Caco-2 (cell line): ENCODE measurements at regions not wholly inside any gene's neighbourhood (a gene's known extent, or its start where the extent isn't known, plus 50 kb on each side); places are given as distances from the start of the nearest gene placed in this dataset.

Source experiments
- BruUV-seq: library from RNA; stranded (reverse); fragments of 400-500 nt; replicated peaks from 2 replicates; lab custom pipeline; 2021; lab: Mats Ljungman, UMichigan
- CTCF ChIA-PET: fragments of 300-600 bp; sonication (Branson Sonifier 250); formaldehyde crosslinking; loops from one replicate; lab custom pipeline; 2022; ENCODE audit warnings: antibody characterized with exemption; lab: Charles Lee
- POLR2A ChIA-PET: fragments of 300-600 bp; sonication (Branson Sonifier 250); formaldehyde crosslinking; loops from one replicate; lab custom pipeline; 2022; ENCODE audit warnings: antibody characterized with exemption; lab: Charles Lee
- DNase-seq, 2 experiments: peaks; one replicate each; pipeline versions ENCODE4 v3.0.0 to v3.0.0-alpha.2; 2020 to 2022
- H3K27me3 ChIP-seq: replicated peaks from 2 replicates; pipeline ENCODE4 v1.6.0; 2011; ENCODE audit warnings: low read length; ENCODE audit not compliant: control insufficient read depth, insufficient read depth
- H3K36me3 ChIP-seq: 2 replicates; pipeline ENCODE4 v1.5.1; 2011; ENCODE audit warnings: low read length; ENCODE audit not compliant: control insufficient read depth, insufficient read depth
- H3K4me1 ChIP-seq: fragments of 250-450 bp; sonication (Bioruptor Pico); 2 replicates; pipeline ENCODE4 v1.5.1; 2020; ENCODE audit warnings: mild to moderate bottlenecking
- H3K4me3 ChIP-seq: 2 replicates; pipeline ENCODE4 v1.5.1; 2011; ENCODE audit warnings: low read depth, mild to moderate bottlenecking, control low read depth, low read length
- H3K9me3 ChIP-seq: fragments of 250-450 bp; sonication (Bioruptor Pico); 2 replicates; pipeline ENCODE4 v1.5.1; 2020; ENCODE audit warnings: mild to moderate bottlenecking, moderate library complexity
- H3K27ac Mint-ChIP-seq: one replicate; pipeline ENCODE4 v1.8.0; 2022; ENCODE audit warnings: mixed read lengths; ENCODE audit not compliant: unreplicated experiment
- H3K27me3 Mint-ChIP-seq: one replicate; pipeline ENCODE4 v1.8.0; 2022; ENCODE audit warnings: mixed read lengths; ENCODE audit not compliant: insufficient read depth, unreplicated experiment
- H3K36me3 Mint-ChIP-seq: one replicate; pipeline ENCODE4 v1.8.0; 2022; ENCODE audit warnings: mild to moderate bottlenecking, mixed read lengths; ENCODE audit not compliant: insufficient read depth, unreplicated experiment
- H3K4me1 Mint-ChIP-seq: one replicate; pipeline ENCODE4 v1.8.0; 2022; ENCODE audit warnings: low read depth, mixed read lengths; ENCODE audit not compliant: unreplicated experiment
- H3K4me3 Mint-ChIP-seq: one replicate; pipeline ENCODE4 v1.8.0; 2022; ENCODE audit warnings: mild to moderate bottlenecking, moderate library complexity, mixed read lengths; ENCODE audit not compliant: unreplicated experiment
- H3K9me3 Mint-ChIP-seq: one replicate; pipeline ENCODE4 v1.8.0; 2022; ENCODE audit warnings: mixed read lengths; ENCODE audit not compliant: unreplicated experiment
- intact Hi-C: fragments of 100-400 bp; cut with micrococcal nuclease; formaldehyde crosslinking; loops from one replicate; pipeline ENCODE4 v1.10.0; 2022; ENCODE audit not compliant: unreplicated experiment
- TF ChIP-seq, protein P1 (sequence below), 2 experiments: fragments of 200-600 bp in 1 of 2; IDR thresholded peaks; 1 replicate in 1 of 2; 2 replicates in 1 of 2; pipeline versions ENCODE4 v1.5.1 to v1.8.0; 2011 to 2022; ENCODE audit warnings: antibody characterized with exemption in 1 of 2, control low read depth in 1 of 2, inconsistent platforms in 1 of 2, low read depth in 1 of 2, low read length in 1 of 2, mild to moderate bottlenecking in 1 of 2, moderate library complexity in 1 of 2; ENCODE audit not compliant: insufficient read depth in 1 of 2, severe bottlenecking in 1 of 2, unreplicated experiment in 1 of 2

GRCh38 chr15:96037584-96037983, 292.9 kb upstream of the NR2F2 start:
- H3K36me3 Mint-ChIP-seq, result no peaks in the 10 kb centered on the region
- H3K4me1 Mint-ChIP-seq, result no peaks in the 10 kb centered on the region
- no TSS peak for BruUV-seq
- DNase-seq, result no peak
- no peak overlapping the region for H3K27ac Mint-ChIP-seq
- no peak overlapping the region for H3K4me3 ChIP-seq
- no peak overlapping the region for H3K4me3 Mint-ChIP-seq
- intact Hi-C loops, result no loop called here
- TF ChIP-seq, protein P1, sequence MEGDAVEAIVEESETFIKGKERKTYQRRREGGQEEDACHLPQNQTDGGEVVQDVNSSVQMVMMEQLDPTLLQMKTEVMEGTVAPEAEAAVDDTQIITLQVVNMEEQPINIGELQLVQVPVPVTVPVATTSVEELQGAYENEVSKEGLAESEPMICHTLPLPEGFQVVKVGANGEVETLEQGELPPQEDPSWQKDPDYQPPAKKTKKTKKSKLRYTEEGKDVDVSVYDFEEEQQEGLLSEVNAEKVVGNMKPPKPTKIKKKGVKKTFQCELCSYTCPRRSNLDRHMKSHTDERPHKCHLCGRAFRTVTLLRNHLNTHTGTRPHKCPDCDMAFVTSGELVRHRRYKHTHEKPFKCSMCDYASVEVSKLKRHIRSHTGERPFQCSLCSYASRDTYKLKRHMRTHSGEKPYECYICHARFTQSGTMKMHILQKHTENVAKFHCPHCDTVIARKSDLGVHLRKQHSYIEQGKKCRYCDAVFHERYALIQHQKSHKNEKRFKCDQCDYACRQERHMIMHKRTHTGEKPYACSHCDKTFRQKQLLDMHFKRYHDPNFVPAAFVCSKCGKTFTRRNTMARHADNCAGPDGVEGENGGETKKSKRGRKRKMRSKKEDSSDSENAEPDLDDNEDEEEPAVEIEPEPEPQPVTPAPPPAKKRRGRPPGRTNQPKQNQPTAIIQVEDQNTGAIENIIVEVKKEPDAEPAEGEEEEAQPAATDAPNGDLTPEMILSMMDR (IDR thresholded peaks at IDR 0.05; ENCODE audit: insufficient read depth in 1 of 2, low read depth in 1 of 2, low read length in 1 of 2, severe bottlenecking in 1 of 2, unreplicated experiment in 1 of 2), result no peak
- peaks cover under 1% of the 10 kb centered on the region; the same call in 1 of the 2 replicates for H3K4me1 ChIP-seq
- ChIA-PET CTCF (no interaction called here), POLR2A (interaction anchor here (0.6 kb wide), 1 partner anchor 863 kb away, joined by 4 read pairs; no protein-coding TSS in a partner anchor)
- no peaks in the 10 kb centered on the region for H3K36me3 ChIP-seq
- H3K9me3 Mint-ChIP-seq, result peaks cover 17% of the 10 kb centered on the region
- H3K27me3 Mint-ChIP-seq, result no peaks in the 10 kb centered on the region
- no peaks in the 10 kb centered on the region for H3K9me3 ChIP-seq
- H3K27me3 ChIP-seq, result no peaks in the 10 kb centered on the region

DNA sequence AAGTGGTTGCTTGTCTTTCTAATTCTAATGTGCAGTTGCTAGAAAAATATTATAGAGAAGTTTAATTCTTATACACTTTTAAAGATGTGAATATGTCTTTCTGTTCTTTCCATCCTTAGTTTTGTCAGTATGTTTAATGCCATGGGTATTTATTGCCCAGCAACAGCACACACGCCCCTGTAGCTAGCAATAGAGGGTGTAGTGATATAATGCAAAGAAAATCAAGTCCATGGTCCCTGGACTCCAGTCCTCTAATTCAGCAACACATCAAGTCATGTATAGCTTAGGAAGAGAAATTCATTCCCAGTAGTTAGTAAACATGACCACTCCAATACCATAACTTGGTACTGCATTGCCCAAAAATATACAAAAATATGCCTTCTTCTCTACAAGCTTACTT, 292.4 kb upstream of the NR2F2 start:
- Mint-ChIP-seq H3K27me3 (no peaks in the 10 kb centered on the region), H3K4me1 (no peaks in the 10 kb centered on the region), H3K36me3 (no peaks in the 10 kb centered on the region), H3K27ac (no peak overlapping the region), H3K4me3 (no peak overlapping the region), H3K9me3 (peaks cover 21% of the 10 kb centered on the region)
- H3K27me3 ChIP-seq, result no peaks in the 10 kb centered on the region
- CTCF ChIA-PET, result no interaction called here
- BruUV-seq, result no TSS peak
- no peaks in the 10 kb centered on the region for H3K36me3 ChIP-seq
- intact Hi-C loops, result no loop called here
- H3K4me1 ChIP-seq, result no peaks in the 10 kb centered on the region
- no peaks in the 10 kb centered on the region for H3K9me3 ChIP-seq
- TF ChIP-seq, protein P1 (IDR thresholded peaks at IDR 0.05; ENCODE audit: insufficient read depth in 1 of 2, low read depth in 1 of 2, low read length in 1 of 2, severe bottlenecking in 1 of 2, unreplicated experiment in 1 of 2), result no peak
- DNase-seq, result no peak
- POLR2A ChIA-PET, result interaction anchor here (0.6 kb wide), 1 partner anchor 864 kb away, joined by 4 read pairs; no protein-coding TSS in a partner anchor
- H3K4me3 ChIP-seq, result no peak overlapping the region

DNA sequence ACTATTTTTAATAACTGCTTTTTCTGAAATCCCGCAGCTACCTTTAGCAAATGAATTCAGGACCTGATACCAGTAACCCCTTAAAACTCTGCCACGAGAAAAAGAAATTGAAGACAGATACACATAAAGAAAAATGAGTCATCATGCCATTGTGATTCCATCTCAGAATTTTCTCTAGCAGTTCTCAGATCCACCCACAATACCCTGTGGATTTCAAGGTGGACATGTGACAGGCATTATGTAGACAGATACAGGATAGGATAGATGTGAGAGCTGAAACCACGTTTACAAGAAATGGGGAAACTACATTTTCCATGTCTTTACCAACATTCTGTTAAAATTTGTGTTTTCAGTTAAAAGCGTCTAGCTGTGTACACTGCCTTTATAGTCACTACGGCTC, 291.9 kb upstream of the NR2F2 start:
- Histone ChIP-seq H3K4me3 (no peak overlapping the region), H3K36me3 (no peaks in the 10 kb centered on the region), H3K27me3 (no peaks in the 10 kb centered on the region), H3K4me1 (no peaks in the 10 kb centered on the region), H3K9me3 (no peaks in the 10 kb centered on the region)
- DNase-seq, result no peak
- no peaks in the 10 kb centered on the region for H3K27me3 Mint-ChIP-seq
- intact Hi-C loops, result no loop called here
- H3K9me3 Mint-ChIP-seq, result peaks cover 21% of the 10 kb centered on the region
- CTCF ChIA-PET, result no interaction called here
- no peak overlapping the region for H3K4me3 Mint-ChIP-seq
- H3K4me1 Mint-ChIP-seq, result no peaks in the 10 kb centered on the region
- H3K36me3 Mint-ChIP-seq, result no peaks in the 10 kb centered on the region
- no peak overlapping the region for H3K27ac Mint-ChIP-seq
- TF ChIP-seq, protein P1 (IDR thresholded peaks at IDR 0.05; ENCODE audit: insufficient read depth in 1 of 2, low read depth in 1 of 2, low read length in 1 of 2, severe bottlenecking in 1 of 2, unreplicated experiment in 1 of 2), result no peak
- POLR2A ChIA-PET, result no interaction called here
- no TSS peak for BruUV-seq
